Islet of Langerhans (tissue), 1 donor: ENCODE measurements at regions not wholly inside any gene's neighbourhood (a gene's known extent, or its start where the extent isn't known, plus 50 kb on each side); places are given as distances from the start of the nearest gene placed in this dataset.
"Not testable (repeated sequence)": the region's sequence is repeated elsewhere in the genome, so short reads cannot be mapped to it uniquely, and the experiment has no call there.

Experiments
- FAIRE-seq: peaks from one replicate; lab custom pipeline; 2011; peaks lifted over from hg19 to GRCh38; lab: Jason Lieb, UNC

- FAIRE-seq: not testable (repeated sequence)
Measured at GRCh38 chr2:90235452-90235851, 1544.0 kb downstream of the RPIA start.

- not testable (repeated sequence) for FAIRE-seq
Measured at GRCh38 chr2:90237923-90238361, 1546.5 kb downstream of the RPIA start.

- FAIRE-seq: not testable (repeated sequence)
Measured at GRCh38 chr2:90238505-90239230, 1547.2 kb downstream of the RPIA start.

GRCh38 chr2:90239769-90240168 lies 1548.3 kb downstream of the RPIA start:
- not testable (repeated sequence) for FAIRE-seq

- not testable (repeated sequence) for FAIRE-seq
Measured at GRCh38 chr2:90244902-90245765, 1553.7 kb downstream of the RPIA start.

GRCh38 chr2:90248400-90248799 lies 1556.9 kb downstream of the RPIA start:
- FAIRE-seq: not testable (repeated sequence)

- not testable (repeated sequence) for FAIRE-seq
Measured at GRCh38 chr2:90250350-90250749, 1558.9 kb downstream of the RPIA start.

GRCh38 chr2:90251576-90251975 lies 1560.1 kb downstream of the RPIA start:
- not testable (repeated sequence) for FAIRE-seq

- not testable (repeated sequence) for FAIRE-seq
Measured at GRCh38 chr2:90253306-90253705, 1561.8 kb downstream of the RPIA start.

GRCh38 chr2:90266888-90267287 lies 1575.4 kb downstream of the RPIA start:
- not testable (repeated sequence) for FAIRE-seq

- FAIRE-seq: not testable (repeated sequence)
Measured at GRCh38 chr2:90287751-90288150, 1596.3 kb downstream of the RPIA start.

- not testable (repeated sequence) for FAIRE-seq
Measured at GRCh38 chr2:90288396-90288795, 1596.9 kb downstream of the RPIA start.

- FAIRE-seq: not testable (repeated sequence)
Measured at GRCh38 chr2:90289291-90289980, 1598.0 kb downstream of the RPIA start.

- FAIRE-seq: not testable (repeated sequence)
Measured at GRCh38 chr2:90290701-90291100, 1599.2 kb downstream of the RPIA start.

- FAIRE-seq: not testable (repeated sequence)
Measured at GRCh38 chr2:90291168-90291883, 1599.9 kb downstream of the RPIA start.

GRCh38 chr2:90291934-90292333 lies 1600.5 kb downstream of the RPIA start:
- FAIRE-seq: not testable (repeated sequence)

GRCh38 chr2:90292451-90292850 lies 1601.0 kb downstream of the RPIA start:
- not testable (repeated sequence) for FAIRE-seq

- not testable (repeated sequence) for FAIRE-seq
Measured at GRCh38 chr2:90293224-90293623, 1601.8 kb downstream of the RPIA start.

- FAIRE-seq: not testable (repeated sequence)
Measured at GRCh38 chr2:90293806-90294205, 1602.3 kb downstream of the RPIA start.

GRCh38 chr2:90295036-90295750 lies 1603.7 kb downstream of the RPIA start:
- not testable (repeated sequence) for FAIRE-seq

GRCh38 chr2:90296484-90296777 lies 1605.0 kb downstream of the RPIA start:
- FAIRE-seq: not testable (repeated sequence)
